Lower lobe of right lung (tissue), 2 donors: ENCODE measurements at regions not wholly inside any gene's neighbourhood (a gene's known extent, or its start where the extent isn't known, plus 50 kb on each side); places are given as distances from the start of the nearest gene placed in this dataset.

Experiments used
- ATAC-seq, 2 donors: fragments of 200-7000 bp; cut with Tn5 transposase; one replicate each; pipeline ENCODE4 v1.9.1; 2020 to 2022; ENCODE audit warnings: mild to moderate bottlenecking in 2 of 2, moderate library complexity in 2 of 2
- DNase-seq: peaks from one replicate; pipeline ENCODE4 v3.0.0-alpha.2; 2020
- H3K27ac ChIP-seq: fragments of 200-600 bp; one replicate; pipeline ENCODE4 v1.8.0; 2022
- H3K27me3 ChIP-seq: fragments of 200-600 bp; one replicate; pipeline ENCODE4 v1.8.0; 2022; ENCODE audit warnings: low read depth
- H3K36me3 ChIP-seq: fragments of 200-600 bp; one replicate; pipeline ENCODE4 v1.8.0; 2022; ENCODE audit warnings: mild to moderate bottlenecking
- H3K4me1 ChIP-seq: fragments of 200-600 bp; one replicate; pipeline ENCODE4 v1.8.0; 2022
- H3K4me3 ChIP-seq: fragments of 200-600 bp; one replicate; pipeline ENCODE4 v1.8.0; 2022; ENCODE audit warnings: mild to moderate bottlenecking
- H3K9me3 ChIP-seq: fragments of 200-600 bp; one replicate; pipeline ENCODE4 v1.8.0; 2022
- CTCF ChIP-seq: fragments of 200-600 bp; IDR thresholded peaks from one replicate; pipeline ENCODE4 v1.8.0; 2022; ENCODE audit warnings: antibody characterized with exemption, mild to moderate bottlenecking
- intact Hi-C: fragments of 100-400 bp; cut with DNase I; formaldehyde crosslinking; loops from one replicate; pipeline ENCODE4 v1.11.0; 2022
- donor health status: DM: no; HTN: yes; CAD: no; lungs with severe emphysema.

- no peak for TF ChIP-seq CTCF
- no peak for ATAC-seq
These were observed 1277.6 kb downstream of the ZPLD1 start for GRCh38 chr3:103712320-103713008.

DNA sequence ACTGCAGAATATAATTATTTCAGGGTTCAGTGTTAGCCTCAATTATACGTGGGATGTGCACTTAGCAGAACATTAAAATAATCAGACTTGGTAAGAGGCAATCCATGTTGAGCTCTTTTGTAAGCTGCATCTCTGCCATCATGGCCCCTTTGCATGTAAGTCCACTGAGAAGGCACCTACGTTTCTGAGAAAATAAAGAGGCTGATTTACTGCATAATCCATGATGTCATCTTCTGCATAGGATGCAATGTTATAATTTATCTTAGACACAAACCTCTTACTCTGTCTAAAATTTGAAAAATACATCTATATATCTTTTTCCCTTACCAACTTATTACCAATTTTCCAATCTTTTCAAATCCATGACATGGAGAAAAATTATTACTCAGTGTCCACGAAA lies 1294.7 kb downstream of the ZPLD1 start:
- no peaks in the 10 kb centered on the region for H3K27me3 ChIP-seq
- H3K4me1 ChIP-seq, result no peaks in the 10 kb centered on the region
- intact Hi-C loops, result no loop called here
- DNase-seq, result no peak
- H3K4me3 ChIP-seq, result no peak overlapping the region
- ATAC-seq, result no peak
- H3K9me3 ChIP-seq, result no peaks in the 10 kb centered on the region
- no peak overlapping the region for H3K27ac ChIP-seq
- no peak for TF ChIP-seq CTCF
- no peaks in the 10 kb centered on the region for H3K36me3 ChIP-seq

More at GRCh38 chr3:103712320-103713008, 1277.6 kb downstream of the ZPLD1 start:
- Histone ChIP-seq H3K4me1 (no peaks in the 10 kb centered on the region), H3K27ac (no peak overlapping the region), H3K36me3 (no peaks in the 10 kb centered on the region), H3K9me3 (no peaks in the 10 kb centered on the region), H3K4me3 (no peak overlapping the region), H3K27me3 (no peaks in the 10 kb centered on the region)
- intact Hi-C loops, result no loop called here
- DNase-seq, result no peak

DNA sequence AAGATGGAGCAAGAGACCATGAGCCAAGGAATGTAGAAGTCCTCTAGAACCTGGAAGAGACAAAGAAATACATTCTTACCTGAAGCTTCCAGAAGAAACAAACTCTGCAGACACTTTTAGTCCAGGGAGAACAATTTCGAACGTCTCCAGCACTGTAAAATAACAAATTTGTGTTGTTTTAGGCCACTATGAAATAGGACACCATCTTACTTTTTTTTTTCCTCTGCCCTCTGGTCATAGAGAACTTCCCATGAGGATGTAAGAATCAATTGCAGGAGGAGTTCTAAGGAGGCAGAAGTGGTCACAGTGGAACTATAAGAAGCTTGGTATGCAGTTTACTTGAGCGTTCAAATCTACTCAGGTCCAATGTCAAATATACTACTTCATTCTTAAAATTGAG lies 1295.9 kb downstream of the ZPLD1 start:
- Histone ChIP-seq H3K27ac (no peak overlapping the region), H3K9me3 (no peaks in the 10 kb centered on the region), H3K27me3 (no peaks in the 10 kb centered on the region), H3K4me1 (no peaks in the 10 kb centered on the region), H3K4me3 (no peak overlapping the region), H3K36me3 (no peaks in the 10 kb centered on the region)
- DNase-seq (no peak), ATAC-seq (no peak)
- intact Hi-C loops, result no loop called here
- TF ChIP-seq CTCF, result no peak

DNA sequence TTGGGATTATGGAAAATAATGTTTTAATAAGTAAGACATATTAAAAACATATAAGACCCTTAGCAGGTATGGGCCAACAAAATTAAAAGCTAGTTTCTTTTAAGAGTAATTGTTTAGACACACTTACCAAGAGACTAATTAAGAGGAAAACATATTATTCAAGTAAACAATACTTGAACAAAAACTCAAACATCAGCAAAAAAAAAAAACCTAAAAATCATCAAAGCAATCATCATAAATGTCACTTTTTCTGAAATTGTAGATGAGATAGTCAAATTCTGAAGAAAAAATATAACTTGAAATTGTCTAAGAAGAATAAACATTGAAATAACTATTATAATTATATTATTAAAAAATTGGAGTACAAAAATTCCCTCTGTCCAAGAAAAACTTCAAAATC lies 1318.2 kb downstream of the ZPLD1 start:
- Histone ChIP-seq H3K9me3 (no peaks in the 10 kb centered on the region), H3K4me1 (no peaks in the 10 kb centered on the region), H3K27ac (no peak overlapping the region), H3K27me3 (no peaks in the 10 kb centered on the region), H3K36me3 (no peaks in the 10 kb centered on the region), H3K4me3 (no peak overlapping the region)
- no peak for TF ChIP-seq CTCF
- intact Hi-C loops, result no loop called here
- ATAC-seq, result no peak
- DNase-seq, result no peak

GRCh38 chr3:103767635-103768034 lies 1332.8 kb downstream of the ZPLD1 start:
- Histone ChIP-seq H3K4me3 (no peak overlapping the region), H3K9me3 (peaks cover 14% of the 10 kb centered on the region), H3K36me3 (no peaks in the 10 kb centered on the region), H3K27me3 (no peaks in the 10 kb centered on the region), H3K4me1 (no peaks in the 10 kb centered on the region), H3K27ac (no peak overlapping the region)
- DNase-seq (no peak), ATAC-seq (no peak)
- intact Hi-C loops, result no loop called here
- TF ChIP-seq CTCF, result no peak

DNA sequence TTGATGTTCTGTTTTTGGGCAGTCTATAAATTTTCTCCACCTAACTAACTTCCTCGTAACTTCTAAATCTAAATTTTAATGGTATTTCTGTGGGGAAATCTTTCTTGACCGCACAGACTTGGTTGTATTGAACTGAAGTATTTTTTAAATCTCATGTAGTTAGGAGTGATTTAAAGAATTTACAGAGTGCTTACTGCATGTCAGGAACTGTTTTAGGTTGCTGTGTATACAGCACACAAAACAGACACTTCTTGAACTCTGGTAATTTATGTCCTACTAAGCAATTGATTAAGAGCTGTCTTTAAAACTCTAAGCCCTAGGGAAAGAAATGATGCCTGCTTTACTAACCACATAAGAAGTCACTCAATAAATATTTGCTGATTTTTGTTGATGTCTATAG lies 1350.2 kb downstream of the ZPLD1 start:
- no peak overlapping the region for H3K27ac ChIP-seq
- H3K27me3 ChIP-seq, result no peaks in the 10 kb centered on the region
- H3K4me3 ChIP-seq, result no peak overlapping the region
- no peaks in the 10 kb centered on the region for H3K36me3 ChIP-seq
- ATAC-seq (no peak), DNase-seq (no peak)
- H3K9me3 ChIP-seq, result no peaks in the 10 kb centered on the region
- intact Hi-C loops, result no loop called here
- no peak for TF ChIP-seq CTCF
- no peaks in the 10 kb centered on the region for H3K4me1 ChIP-seq
